Ovary (tissue), 3 donors: ENCODE measurements at regions not wholly inside any gene's neighbourhood (a gene's known extent, or its start where the extent isn't known, plus 50 kb on each side); places are given as distances from the start of the nearest gene placed in this dataset.

Experiments used
- EP300 ChIP-seq: sonication (generic); formaldehyde crosslinking; IDR thresholded peaks from one replicate; pipeline ENCODE4 v1.6.1; 2017; ENCODE audit warnings: antibody characterized with exemption
- POLR2A ChIP-seq: fragments of 450-650 bp; IDR thresholded peaks from one replicate; pipeline ENCODE4 v1.6.1; 2017; ENCODE audit warnings: antibody characterized with exemption, mild to moderate bottlenecking, moderate library complexity
- TF ChIP-seq, protein P1 (sequence below), 3 donors: fragments of 450-650 bp in 2 of 3; fragments of 200-600 bp in 1 of 3; IDR thresholded peaks; one replicate each; pipeline versions ENCODE4 v1.5.1 to v1.8.0; 2016 to 2022; ENCODE audit warnings: antibody characterized with exemption in 3 of 3, mild to moderate bottlenecking in 1 of 3
- donor health status: DM: no; HTN: no; CAD: no.

DNA sequence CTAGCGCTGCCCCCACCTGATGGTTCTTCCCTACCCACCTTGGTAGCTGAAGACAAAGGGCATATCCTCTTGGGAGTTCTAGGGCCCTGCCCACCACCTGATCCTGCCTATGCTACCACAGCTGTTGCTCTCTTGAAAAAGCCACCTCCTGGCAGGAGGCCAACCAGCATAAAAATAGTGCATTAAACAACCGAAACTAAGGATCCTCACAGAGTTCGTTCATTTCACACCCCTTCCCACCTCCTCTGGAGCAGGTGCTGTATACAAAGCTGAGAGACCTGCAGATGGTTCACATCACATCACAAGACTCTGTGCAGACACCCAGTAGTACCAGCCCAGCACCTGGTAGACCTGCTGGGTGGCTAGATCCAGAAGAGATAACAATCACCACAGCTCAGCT is 1348.0 kb upstream of the TMEFF2 start:
- TF ChIP-seq POLR2A (no peak), EP300 (no peak)
- TF ChIP-seq, protein P1, sequence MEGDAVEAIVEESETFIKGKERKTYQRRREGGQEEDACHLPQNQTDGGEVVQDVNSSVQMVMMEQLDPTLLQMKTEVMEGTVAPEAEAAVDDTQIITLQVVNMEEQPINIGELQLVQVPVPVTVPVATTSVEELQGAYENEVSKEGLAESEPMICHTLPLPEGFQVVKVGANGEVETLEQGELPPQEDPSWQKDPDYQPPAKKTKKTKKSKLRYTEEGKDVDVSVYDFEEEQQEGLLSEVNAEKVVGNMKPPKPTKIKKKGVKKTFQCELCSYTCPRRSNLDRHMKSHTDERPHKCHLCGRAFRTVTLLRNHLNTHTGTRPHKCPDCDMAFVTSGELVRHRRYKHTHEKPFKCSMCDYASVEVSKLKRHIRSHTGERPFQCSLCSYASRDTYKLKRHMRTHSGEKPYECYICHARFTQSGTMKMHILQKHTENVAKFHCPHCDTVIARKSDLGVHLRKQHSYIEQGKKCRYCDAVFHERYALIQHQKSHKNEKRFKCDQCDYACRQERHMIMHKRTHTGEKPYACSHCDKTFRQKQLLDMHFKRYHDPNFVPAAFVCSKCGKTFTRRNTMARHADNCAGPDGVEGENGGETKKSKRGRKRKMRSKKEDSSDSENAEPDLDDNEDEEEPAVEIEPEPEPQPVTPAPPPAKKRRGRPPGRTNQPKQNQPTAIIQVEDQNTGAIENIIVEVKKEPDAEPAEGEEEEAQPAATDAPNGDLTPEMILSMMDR (IDR thresholded peaks at IDR 0.05), result no peak
